Mesenchymal stem cell (in vitro differentiated cells and primary cell): ENCODE measurements at regions not wholly inside any gene's neighbourhood (a gene's known extent, or its start where the extent isn't known, plus 50 kb on each side); places are given as distances from the start of the nearest gene placed in this dataset.

Experiments used
- DNase-seq: peaks from one replicate; pipeline ENCODE4 v3.0.0-alpha.2; 2013
- H2AFZ ChIP-seq: one replicate; pipeline ENCODE4 v1.6.1; 2013; ENCODE audit warnings: low read depth, mild to moderate bottlenecking, control low read depth, inconsistent platforms, low read length, moderate library complexity
- H2AK5ac ChIP-seq: 2 replicates; pipeline ENCODE4 v1.6.1; 2013; ENCODE audit warnings: low read length, moderate library complexity, mild to moderate bottlenecking, inconsistent platforms; ENCODE audit not compliant: severe bottlenecking
- H2BK120ac ChIP-seq: one replicate; pipeline ENCODE4 v1.6.1; 2013; ENCODE audit warnings: low read depth, mild to moderate bottlenecking, inconsistent platforms, low read length, moderate library complexity
- H2BK12ac ChIP-seq, 2 experiments: one replicate each; pipeline ENCODE4 v1.6.1; 2013; ENCODE audit warnings: inconsistent platforms in 2 of 2, low read length in 2 of 2, mild to moderate bottlenecking in 2 of 2, moderate library complexity in 2 of 2, control low read depth in 1 of 2
- H2BK15ac ChIP-seq: one replicate; pipeline ENCODE4 v1.6.1; 2013; ENCODE audit warnings: mild to moderate bottlenecking, low read depth, inconsistent platforms; ENCODE audit not compliant: poor library complexity, severe bottlenecking
- H2BK5ac ChIP-seq: 2 replicates; pipeline ENCODE4 v1.6.1; 2013; ENCODE audit warnings: low read depth, mild to moderate bottlenecking, low read length, control low read depth, inconsistent platforms; ENCODE audit not compliant: poor library complexity, severe bottlenecking
- H3K14ac ChIP-seq, 2 experiments: one replicate each; pipeline ENCODE4 v1.6.1; 2013; ENCODE audit warnings: inconsistent platforms in 2 of 2, low read length in 2 of 2, control low read depth in 1 of 2, mild to moderate bottlenecking in 1 of 2, moderate library complexity in 1 of 2
- H3K18ac ChIP-seq, 2 experiments: one replicate each; pipeline ENCODE4 v1.6.1; 2013; ENCODE audit warnings: inconsistent platforms in 2 of 2, low read length in 2 of 2, control low read depth in 1 of 2, low read depth in 1 of 2, mild to moderate bottlenecking in 1 of 2
- H3K23ac ChIP-seq, 2 experiments: one replicate each; pipeline ENCODE4 v1.6.1; 2013; ENCODE audit warnings: inconsistent platforms in 2 of 2, low read length in 2 of 2, mild to moderate bottlenecking in 2 of 2, moderate library complexity in 2 of 2, control low read depth in 1 of 2
- H3K27ac ChIP-seq: 2 replicates; pipeline ENCODE4 v1.5.1; 2013; ENCODE audit warnings: mild to moderate bottlenecking, moderate library complexity, low read length, control low read depth, inconsistent platforms; ENCODE audit not compliant: poor library complexity, severe bottlenecking
- H3K27me3 ChIP-seq, 2 experiments: 2 replicates each; pipeline versions ENCODE4 v1.6.1 to v1.7.0; 2013; ENCODE audit warnings: low read length in 2 of 2, mild to moderate bottlenecking in 2 of 2, moderate library complexity in 2 of 2, control low read depth in 1 of 2, inconsistent platforms in 1 of 2; ENCODE audit not compliant: control insufficient read depth in 1 of 2, insufficient read depth in 1 of 2
- H3K36me3 ChIP-seq, 2 experiments: 2 replicates each; pipeline versions ENCODE4 v1.6.1 to v1.7.0; 2013; ENCODE audit warnings: low read length in 2 of 2, control low read depth in 1 of 2, inconsistent platforms in 1 of 2, low read depth in 1 of 2, mild to moderate bottlenecking in 1 of 2; ENCODE audit not compliant: insufficient read depth in 2 of 2, control insufficient read depth in 1 of 2
- H3K4ac ChIP-seq, 2 experiments: one replicate each; pipeline ENCODE4 v1.6.1; 2013; ENCODE audit warnings: inconsistent platforms in 2 of 2, low read length in 2 of 2, mild to moderate bottlenecking in 2 of 2, moderate library complexity in 2 of 2, control low read depth in 1 of 2, low read depth in 1 of 2
- H3K4me1 ChIP-seq: 2 replicates; pipeline ENCODE4 v1.6.1; 2013; ENCODE audit warnings: low read depth, low read length, control low read depth; ENCODE audit not compliant: control insufficient read depth, insufficient read depth
- H3K4me2 ChIP-seq: 2 replicates; pipeline ENCODE4 v1.6.1; 2013; ENCODE audit warnings: low read length, mild to moderate bottlenecking, inconsistent platforms; ENCODE audit not compliant: poor library complexity, severe bottlenecking
- H3K4me3 ChIP-seq, 2 experiments: 2 replicates each; pipeline versions ENCODE4 v1.5.1 to v1.7.0; 2013; ENCODE audit warnings: low read length in 2 of 2, mild to moderate bottlenecking in 2 of 2, control low read depth in 1 of 2, low read depth in 1 of 2; ENCODE audit not compliant: insufficient read depth in 1 of 2
- H3K79me1 ChIP-seq: replicated peaks from 2 replicates; pipeline ENCODE4 v1.6.1; 2013; ENCODE audit warnings: mild to moderate bottlenecking, control low read depth, low read length, inconsistent platforms; ENCODE audit not compliant: poor library complexity, severe bottlenecking
- H3K9ac ChIP-seq: 2 replicates; pipeline ENCODE4 v1.7.0; 2013; ENCODE audit warnings: mild to moderate bottlenecking, low read length, moderate library complexity
- H3K9me3 ChIP-seq: 2 replicates; pipeline ENCODE4 v1.7.0; 2013; ENCODE audit warnings: mild to moderate bottlenecking, low read length; ENCODE audit not compliant: control insufficient read depth
- H4K8ac ChIP-seq: one replicate; pipeline ENCODE4 v1.6.1; 2013; ENCODE audit warnings: inconsistent platforms, mild to moderate bottlenecking, low read length, moderate library complexity
- H4K91ac ChIP-seq: one replicate; pipeline ENCODE4 v1.6.1; 2013; ENCODE audit warnings: mild to moderate bottlenecking, low read length, inconsistent platforms
- WGBS: methylation state at CpG from one replicate; pipeline ENCODE4 v1.1.7; 2013; ENCODE audit warnings: mixed read lengths; 5-methylcytosine and 5-hydroxymethylcytosine counted together

DNA sequence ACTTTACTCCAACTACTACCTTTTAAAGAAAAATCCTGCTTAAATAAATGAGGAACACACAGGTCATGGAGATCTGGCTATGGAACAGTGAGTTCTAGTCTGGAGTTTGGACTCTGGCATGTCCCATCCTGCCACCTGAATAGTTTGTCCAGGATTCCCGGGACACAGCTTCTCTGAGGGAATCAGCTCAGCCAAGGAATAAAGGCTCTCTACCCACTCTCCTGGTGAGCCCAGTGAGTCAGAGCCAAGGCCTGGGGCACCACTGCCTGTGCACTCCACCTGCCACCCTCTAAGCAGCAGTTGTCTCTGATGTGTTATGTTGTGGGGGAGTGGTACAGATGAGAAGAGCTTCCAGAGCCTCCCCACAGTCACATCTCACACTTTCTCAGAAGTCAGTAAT lies 113.5 kb downstream of the HTR5A start:
- no peak overlapping the region for H3K4ac ChIP-seq
- no peak overlapping the region for H3K4me2 ChIP-seq
- no peak overlapping the region for H3K18ac ChIP-seq
- H3K9me3 ChIP-seq: peaks cover 46% of the 10 kb centered on the region
- DNase-seq: no peak
- H3K4me1 ChIP-seq: no peaks in the 10 kb centered on the region
- H3K36me3 ChIP-seq: no peaks in the 10 kb centered on the region
- H2BK5ac ChIP-seq: no peak overlapping the region
- no peak overlapping the region for H3K23ac ChIP-seq
- WGBS: 100% methylated on average over 1 of the region's 1 CpG
- H3K27me3 ChIP-seq: no peaks in the 10 kb centered on the region
- H3K4me3 ChIP-seq: no peak overlapping the region
- H3K9ac ChIP-seq: no peak overlapping the region
- H2AFZ ChIP-seq: no peak overlapping the region
- H2BK120ac ChIP-seq: no peak overlapping the region
- no peak overlapping the region for H2BK12ac ChIP-seq
- H3K79me1 ChIP-seq: no peaks in the 10 kb centered on the region
- H4K8ac ChIP-seq: no peak overlapping the region
- no peak overlapping the region for H4K91ac ChIP-seq
- H2AK5ac ChIP-seq: no peak overlapping the region
- no peak overlapping the region for H2BK15ac ChIP-seq
- no peak overlapping the region for H3K27ac ChIP-seq
- H3K14ac ChIP-seq: no peak overlapping the region

DNA sequence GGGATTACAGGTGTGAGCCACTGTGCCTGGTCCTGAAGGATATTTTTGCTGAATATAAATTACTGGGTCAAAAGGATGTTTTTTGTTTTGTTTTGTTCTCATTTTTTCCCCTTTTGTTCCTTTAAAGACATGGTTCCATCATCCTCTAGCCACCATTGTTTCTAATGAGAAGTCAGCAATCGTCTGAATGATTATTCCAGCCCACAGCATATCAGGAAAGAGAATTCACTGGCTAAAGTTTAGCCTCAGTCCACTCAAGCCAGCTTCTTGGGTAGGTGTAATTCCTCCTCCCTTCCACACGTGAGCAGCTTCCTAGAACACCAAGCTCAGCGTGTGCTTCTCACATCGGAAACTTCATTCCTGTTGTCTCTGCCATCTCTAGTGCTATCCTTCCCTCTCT lies 112.8 kb upstream of the INSIG1 start:
- H3K27ac ChIP-seq: no peak overlapping the region
- H3K4me3 ChIP-seq: no peak overlapping the region
- no peak overlapping the region for H3K4ac ChIP-seq
- H3K23ac ChIP-seq: no peak overlapping the region
- peaks cover 46% of the 10 kb centered on the region for H3K9me3 ChIP-seq
- no peak overlapping the region for H2AK5ac ChIP-seq
- no peak overlapping the region for H2BK15ac ChIP-seq
- H3K14ac ChIP-seq: no peak overlapping the region
- H3K27me3 ChIP-seq: no peaks in the 10 kb centered on the region
- H3K4me1 ChIP-seq: no peaks in the 10 kb centered on the region
- no peak overlapping the region for H2AFZ ChIP-seq
- H3K79me1 ChIP-seq: no peaks in the 10 kb centered on the region
- no peak overlapping the region for H2BK5ac ChIP-seq
- no peak overlapping the region for H3K4me2 ChIP-seq
- H4K91ac ChIP-seq: no peak overlapping the region
- no peak overlapping the region for H2BK120ac ChIP-seq
- WGBS: 74% methylated on average over 4 of the region's 4 CpGs
- H3K18ac ChIP-seq: no peak overlapping the region
- no peaks in the 10 kb centered on the region for H3K36me3 ChIP-seq
- H4K8ac ChIP-seq: no peak overlapping the region
- no peak overlapping the region for H3K9ac ChIP-seq
- H2BK12ac ChIP-seq: no peak overlapping the region
- DNase-seq: no peak

DNA sequence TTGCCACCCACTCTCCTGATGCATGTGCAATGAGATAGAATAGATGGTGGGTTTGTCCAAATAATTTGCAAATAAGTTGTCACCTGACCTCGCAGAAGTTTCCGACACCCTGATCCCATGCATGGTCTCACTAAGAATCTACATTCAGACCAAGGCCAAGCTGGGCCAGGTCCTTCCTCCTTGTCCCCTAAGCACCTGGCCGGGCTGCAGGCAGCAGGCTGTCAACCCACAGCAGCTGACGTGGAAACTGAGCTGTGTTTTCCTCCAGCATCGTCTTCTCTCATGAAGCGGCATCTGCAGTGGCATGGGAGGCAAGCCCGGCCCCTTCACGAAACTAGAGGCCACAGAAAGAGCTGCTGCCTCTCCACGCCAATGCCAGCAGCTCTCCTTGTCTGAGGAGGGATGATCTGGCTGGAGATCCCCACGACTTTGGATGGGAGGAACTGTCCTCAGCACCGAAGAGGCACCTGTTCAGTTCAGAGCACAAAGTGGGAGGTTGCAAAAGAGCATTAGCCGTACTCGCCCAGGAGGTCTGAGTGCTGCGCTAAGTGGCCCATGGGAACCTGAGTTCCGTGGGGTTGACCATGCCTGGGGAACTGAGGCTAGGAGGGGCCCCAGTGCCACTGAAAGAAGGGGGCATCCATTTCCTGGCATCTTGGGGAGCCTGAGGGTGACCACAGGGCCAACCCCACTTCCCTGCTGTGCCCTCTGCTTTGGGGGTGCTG lies 110.5 kb upstream of the INSIG1 start:
- no peak overlapping the region for H2BK12ac ChIP-seq
- no peak overlapping the region for H3K23ac ChIP-seq
- H2AK5ac ChIP-seq: no peak overlapping the region
- no peak overlapping the region for H4K8ac ChIP-seq
- no peak overlapping the region for H3K4me2 ChIP-seq
- no peak overlapping the region for H3K9ac ChIP-seq
- no peaks in the 10 kb centered on the region for H3K79me1 ChIP-seq
- H2BK5ac ChIP-seq: no peak overlapping the region
- H3K9me3 ChIP-seq: peaks cover 41% of the 10 kb centered on the region
- H3K4me3 ChIP-seq: peak overlapping the region in 1 of 2 experiments; percentile 10
- peaks cover 4% of the 10 kb centered on the region for H3K4me1 ChIP-seq
- H4K91ac ChIP-seq: no peak overlapping the region
- H3K4ac ChIP-seq: no peak overlapping the region
- no peak for DNase-seq
- H3K14ac ChIP-seq: no peak overlapping the region
- H3K18ac ChIP-seq: no peak overlapping the region
- no peak overlapping the region for H2BK15ac ChIP-seq
- H2BK120ac ChIP-seq: no peak overlapping the region
- no peak overlapping the region for H2AFZ ChIP-seq
- WGBS: 71% methylated on average over 15 of the region's 15 CpGs
- H3K27me3 ChIP-seq: no peaks in the 10 kb centered on the region
- H3K36me3 ChIP-seq: no peaks in the 10 kb centered on the region
- no peak overlapping the region for H3K27ac ChIP-seq

DNA sequence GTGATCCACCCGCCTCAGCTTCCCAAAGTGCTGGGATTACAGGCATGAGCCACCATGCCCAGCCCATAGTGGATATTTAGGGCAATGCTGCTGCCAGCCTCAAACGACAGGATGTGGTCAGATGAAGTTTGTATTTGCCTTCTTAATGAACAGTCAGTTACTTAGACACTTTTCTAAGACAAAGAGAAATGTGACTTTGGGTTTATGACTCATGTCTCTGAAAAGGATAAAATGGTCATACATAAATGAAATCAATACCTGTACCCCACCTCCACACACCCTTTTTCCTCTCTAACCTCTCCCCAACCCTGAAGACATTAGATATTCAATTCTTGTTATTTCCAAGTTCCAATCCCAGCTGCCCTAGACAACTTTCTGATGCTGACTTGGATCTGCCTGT lies 109.3 kb upstream of the INSIG1 start:
- H3K27me3 ChIP-seq: no peaks in the 10 kb centered on the region

More for the DNA sequence above, 109.3 kb upstream of the INSIG1 start:
- no peak overlapping the region for H3K4me3 ChIP-seq
- no peaks in the 10 kb centered on the region for H3K79me1 ChIP-seq
- H2AK5ac ChIP-seq: no peak overlapping the region
- no peaks in the 10 kb centered on the region for H3K36me3 ChIP-seq
- H2BK120ac ChIP-seq: no peak overlapping the region
- no peak overlapping the region for H2BK12ac ChIP-seq
- DNase-seq: no peak
- WGBS: 100% methylated on average over 2 of the region's 2 CpGs
- no peak overlapping the region for H2AFZ ChIP-seq
- peaks cover 4% of the 10 kb centered on the region for H3K4me1 ChIP-seq
- no peak overlapping the region for H3K9ac ChIP-seq
- no peak overlapping the region for H3K23ac ChIP-seq
- H3K27ac ChIP-seq: no peak overlapping the region
- H4K91ac ChIP-seq: no peak overlapping the region
- no peak overlapping the region for H2BK5ac ChIP-seq
- H3K14ac ChIP-seq: no peak overlapping the region
- H2BK15ac ChIP-seq: no peak overlapping the region
- no peak overlapping the region for H3K4ac ChIP-seq
- peaks cover 35% of the 10 kb centered on the region for H3K9me3 ChIP-seq
- H3K18ac ChIP-seq: no peak overlapping the region
- H3K4me2 ChIP-seq: no peak overlapping the region
- no peak overlapping the region for H4K8ac ChIP-seq
